Nephron (organoid): ENCODE measurements at regions not wholly inside any gene's neighbourhood (a gene's known extent, or its start where the extent isn't known, plus 50 kb on each side); places are given as distances from the start of the nearest gene placed in this dataset.

Experiments used
- H3K27ac Mint-ChIP-seq, 3 experiments: 2 replicates each; pipeline ENCODE4 v1.8.0; 2020; ENCODE audit warnings: mixed read lengths in 3 of 3, mild to moderate bottlenecking in 2 of 3, moderate library complexity in 1 of 3
- H3K27me3 Mint-ChIP-seq: 2 replicates; pipeline ENCODE4 v1.8.0; 2021; ENCODE audit warnings: low read depth, mild to moderate bottlenecking, moderate library complexity, mixed read lengths
- H3K36me3 Mint-ChIP-seq: 2 replicates; pipeline ENCODE4 v1.8.0; 2020; ENCODE audit warnings: low read depth, mixed read lengths
- H3K4me1 Mint-ChIP-seq: 2 replicates; pipeline ENCODE4 v1.8.0; 2020; ENCODE audit warnings: mixed read lengths
- H3K4me3 Mint-ChIP-seq, 3 experiments: 2 replicates each; pipeline ENCODE4 v1.8.0; 2020; ENCODE audit warnings: mild to moderate bottlenecking in 3 of 3, mixed read lengths in 3 of 3, moderate library complexity in 2 of 3
- H3K9me3 Mint-ChIP-seq: 2 replicates; pipeline ENCODE4 v1.8.0; 2020; ENCODE audit warnings: mixed read lengths
- CTCF ChIP-seq, 3 experiments: fragments of 200-600 bp; sonication (generic); IDR thresholded peaks; one replicate each; pipeline ENCODE4 v1.5.0; 2021; ENCODE audit warnings: antibody characterized with exemption in 3 of 3; ENCODE audit not compliant: unreplicated experiment in 3 of 3

GRCh38 chr4:120545391-120545790 is 377.1 kb downstream of the PRDM5 start:
- H3K27ac Mint-ChIP-seq = no peak overlapping the region

GRCh38 chr4:120544838-120545237 is 377.7 kb downstream of the PRDM5 start:
- Mint-ChIP-seq H3K27me3 (no peaks in the 10 kb centered on the region), H3K27ac (no peak overlapping the region), H3K4me1 (peaks cover 13% of the 10 kb centered on the region), H3K9me3 (no peaks in the 10 kb centered on the region), H3K4me3 (no peak overlapping the region), H3K36me3 (no peaks in the 10 kb centered on the region)
- no peak for TF ChIP-seq CTCF (IDR thresholded peaks at IDR 0.05; ENCODE audit: unreplicated experiment in 3 of 3)

More at GRCh38 chr4:120545391-120545790, 377.1 kb downstream of the PRDM5 start:
- no peaks in the 10 kb centered on the region for H3K9me3 Mint-ChIP-seq
- H3K27me3 Mint-ChIP-seq = no peaks in the 10 kb centered on the region
- TF ChIP-seq CTCF (IDR thresholded peaks at IDR 0.05; ENCODE audit: unreplicated experiment in 3 of 3) = no peak
- H3K36me3 Mint-ChIP-seq = no peaks in the 10 kb centered on the region
- H3K4me3 Mint-ChIP-seq = no peak overlapping the region
- peaks cover 13% of the 10 kb centered on the region for H3K4me1 Mint-ChIP-seq

- Mint-ChIP-seq H3K27me3 (no peaks in the 10 kb centered on the region), H3K4me1 (no peaks in the 10 kb centered on the region)
- no peak for TF ChIP-seq CTCF (IDR thresholded peaks at IDR 0.05; ENCODE audit: unreplicated experiment in 3 of 3)
Measured at GRCh38 chr4:120540625-120541024, 381.9 kb downstream of the PRDM5 start.

GRCh38 chr4:120536884-120537283 is 385.6 kb downstream of the PRDM5 start:
- H3K4me1 Mint-ChIP-seq = no peaks in the 10 kb centered on the region
- no peaks in the 10 kb centered on the region for H3K36me3 Mint-ChIP-seq
- H3K9me3 Mint-ChIP-seq = peaks cover 3% of the 10 kb centered on the region

More at GRCh38 chr4:120540625-120541024, 381.9 kb downstream of the PRDM5 start:
- H3K27ac Mint-ChIP-seq = no peak overlapping the region
- H3K36me3 Mint-ChIP-seq = no peaks in the 10 kb centered on the region
- H3K4me3 Mint-ChIP-seq = no peak overlapping the region
- peaks cover 3% of the 10 kb centered on the region for H3K9me3 Mint-ChIP-seq

GRCh38 chr4:120528428-120528827 is 394.1 kb downstream of the PRDM5 start:
- H3K36me3 Mint-ChIP-seq = no peaks in the 10 kb centered on the region
- H3K4me3 Mint-ChIP-seq = no peak overlapping the region
- no peaks in the 10 kb centered on the region for H3K4me1 Mint-ChIP-seq
- H3K27me3 Mint-ChIP-seq = no peaks in the 10 kb centered on the region
- H3K9me3 Mint-ChIP-seq = peaks cover 4% of the 10 kb centered on the region
- H3K27ac Mint-ChIP-seq = no peak overlapping the region
- TF ChIP-seq CTCF (IDR thresholded peaks at IDR 0.05; ENCODE audit: unreplicated experiment in 3 of 3) = no peak

More at GRCh38 chr4:120536884-120537283, 385.6 kb downstream of the PRDM5 start:
- Mint-ChIP-seq H3K27me3 (no peaks in the 10 kb centered on the region), H3K4me3 (no peak overlapping the region), H3K27ac (no peak overlapping the region)
- no peak for TF ChIP-seq CTCF (IDR thresholded peaks at IDR 0.05; ENCODE audit: unreplicated experiment in 3 of 3)

GRCh38 chr4:120526033-120526432 is 396.5 kb downstream of the PRDM5 start:
- peaks cover 5% of the 10 kb centered on the region for H3K9me3 Mint-ChIP-seq
- no peaks in the 10 kb centered on the region for H3K27me3 Mint-ChIP-seq
- H3K4me3 Mint-ChIP-seq = no peak overlapping the region
- H3K36me3 Mint-ChIP-seq = no peaks in the 10 kb centered on the region
- no peak overlapping the region for H3K27ac Mint-ChIP-seq
- TF ChIP-seq CTCF (IDR thresholded peaks at IDR 0.05; ENCODE audit: unreplicated experiment in 3 of 3) = no peak
- H3K4me1 Mint-ChIP-seq = no peaks in the 10 kb centered on the region
